Stimulated activated CD8-positive, alpha-beta memory T cell treated with anti-CD3 and anti-CD28 coated beads, Interleukin-7, amount 100 ng/mL, for 48 hours (primary cell): ENCODE measurements at regions not wholly inside any gene's neighbourhood (a gene's known extent, or its start where the extent isn't known, plus 50 kb on each side); places are given as distances from the start of the nearest gene placed in this dataset.
"Not testable (repeated sequence)": the region's sequence is repeated elsewhere in the genome, so short reads cannot be mapped to it uniquely, and the experiment has no call there.

Source experiments
- DNase-seq, 2 donors: peaks; one replicate each; pipeline ENCODE4 v3.0.0-alpha.2; 2020; ENCODE audit warnings: low read depth in 1 of 2; ENCODE audit errors: extremely low read depth in 1 of 2

GRCh38 chr4:38275331-38276100, 315.3 kb downstream of the PTTG2 start:
- no peak for DNase-seq

DNA sequence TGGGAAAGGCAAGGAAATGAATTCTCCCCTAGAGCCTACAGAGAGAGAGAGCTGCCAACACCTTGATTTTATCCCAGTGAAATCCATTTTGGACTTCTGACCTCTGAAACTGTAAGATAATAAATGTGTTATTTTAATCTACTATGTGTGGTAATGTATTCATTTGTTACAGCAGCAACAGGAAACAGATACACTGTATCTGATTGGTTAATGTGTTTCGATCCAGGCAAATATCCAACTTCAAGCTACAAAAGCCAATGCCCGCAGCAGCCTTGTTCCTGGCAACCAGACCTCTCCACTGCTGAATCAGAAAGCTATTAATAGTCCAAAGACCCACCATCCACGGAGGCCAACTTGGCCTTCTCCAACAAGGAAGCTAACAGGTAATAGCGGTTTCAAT, 318.1 kb downstream of the PTTG2 start:
- no peak for DNase-seq

- DNase-seq = no peak
Observed at GRCh38 chr4:38279077-38279476, 318.9 kb downstream of the PTTG2 start.

GRCh38 chr4:38279650-38280322, 319.6 kb downstream of the PTTG2 start:
- no peak for DNase-seq

DNA sequence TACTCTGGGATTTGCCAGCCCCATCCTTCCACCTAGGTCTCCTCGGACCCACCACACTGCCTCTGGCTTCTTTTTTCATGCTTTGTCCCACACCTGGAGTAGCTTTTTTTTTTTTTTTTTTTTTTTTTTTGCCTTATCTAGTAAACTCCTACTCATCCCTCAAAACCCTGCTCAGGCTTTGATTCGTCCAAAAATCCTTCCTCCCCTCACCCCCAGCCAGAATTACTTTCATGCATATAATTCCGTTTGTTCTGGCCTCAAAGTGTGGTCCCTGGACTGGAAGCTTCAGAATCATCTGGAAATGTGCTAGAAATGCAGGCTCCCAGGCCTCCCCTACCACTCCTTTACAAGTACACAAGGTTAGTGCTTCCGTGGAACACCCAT, 320.1 kb downstream of the PTTG2 start:
- DNase-seq = no peak

- DNase-seq = no peak
Observed at GRCh38 chr4:38281371-38282071, 321.3 kb downstream of the PTTG2 start.

DNA sequence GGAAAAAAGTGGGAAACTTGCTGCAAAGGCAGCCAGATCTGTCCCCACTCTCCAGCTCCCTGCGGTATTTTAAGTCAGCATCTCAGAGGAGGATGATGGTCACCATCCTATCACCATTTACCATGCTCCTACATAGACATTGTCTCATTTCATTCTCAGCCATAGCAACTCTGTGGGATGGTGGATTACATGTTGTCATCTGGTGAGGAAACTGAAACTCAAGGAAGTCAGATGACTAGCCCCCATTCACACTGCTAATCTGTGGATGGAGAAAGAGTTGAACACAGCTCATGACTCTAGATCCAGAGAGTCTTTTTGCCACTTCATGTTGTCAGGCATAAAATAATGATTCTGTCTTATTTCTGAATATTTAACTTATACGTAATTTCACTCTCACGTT, 323.5 kb downstream of the PTTG2 start:
- DNase-seq = no peak

DNA sequence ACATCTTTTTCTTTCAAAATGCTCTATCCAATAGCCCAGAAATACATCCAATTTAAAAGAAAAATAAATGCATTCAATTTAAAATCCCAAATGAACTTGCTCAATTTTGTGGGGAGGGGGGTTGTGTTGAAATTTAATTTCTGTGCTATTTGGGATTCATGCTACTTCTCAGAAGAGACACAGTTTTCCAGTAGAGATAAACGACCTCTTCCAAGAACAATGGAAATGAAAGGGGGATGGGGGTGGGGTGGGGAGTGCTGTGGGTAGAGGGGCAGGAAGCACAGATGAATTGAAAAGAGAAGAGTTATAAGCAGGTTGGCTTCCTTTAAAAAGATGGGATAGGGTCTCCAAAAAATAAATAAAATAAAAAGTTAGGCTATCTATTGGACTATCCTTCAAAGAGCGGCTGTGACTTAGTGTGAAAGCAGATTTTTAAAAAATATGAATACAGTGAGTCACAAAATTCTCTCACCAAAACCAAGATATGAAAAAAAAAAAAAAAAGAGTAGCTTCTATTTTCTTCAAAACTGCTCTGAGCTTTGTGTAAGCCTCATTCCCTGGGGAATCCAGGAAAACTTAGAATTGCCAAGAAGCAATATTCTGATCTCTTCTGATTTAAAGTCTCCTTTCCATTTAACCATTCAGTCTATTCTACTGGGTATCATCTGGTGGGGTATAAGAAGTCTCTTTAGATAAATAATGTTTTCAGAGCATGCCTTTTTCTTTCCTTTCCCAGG, 324.3 kb downstream of the PTTG2 start:
- DNase-seq = no peak

DNA sequence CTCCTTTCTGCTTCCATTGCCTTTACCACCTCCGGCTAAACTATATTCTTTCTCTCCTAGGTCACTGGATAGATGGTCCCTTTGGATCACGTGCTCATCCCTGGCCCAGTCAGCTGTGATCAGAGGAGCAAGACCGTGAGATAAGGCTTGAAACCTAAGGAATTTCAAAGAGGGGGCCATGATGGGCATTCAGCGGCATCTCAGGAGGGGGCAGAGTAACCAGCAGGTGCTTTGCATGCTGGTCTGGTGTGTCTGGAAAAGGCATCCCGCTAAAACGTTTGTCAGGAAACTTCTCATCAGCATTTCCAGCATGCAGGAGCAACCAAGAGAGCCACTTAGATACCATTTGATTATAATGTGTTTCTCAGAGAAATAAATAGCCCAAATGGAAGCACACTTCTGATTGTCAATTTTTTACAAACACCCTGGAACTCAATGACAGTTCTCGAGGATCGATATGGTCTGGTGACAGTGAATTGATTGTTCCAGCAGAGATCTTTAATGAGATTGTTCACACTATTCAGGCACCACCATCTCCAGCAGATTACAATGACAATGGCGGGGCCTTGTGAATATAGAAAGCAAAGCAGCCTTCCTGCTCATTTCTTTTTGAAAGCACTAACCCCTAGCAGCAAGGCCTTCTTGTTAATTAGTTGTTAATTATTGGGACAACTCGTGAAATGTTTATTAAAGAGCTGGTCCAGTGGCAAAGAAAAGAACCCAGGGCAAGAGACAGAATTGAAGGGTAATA, 327.1 kb downstream of the PTTG2 start:
- DNase-seq = no peak

DNA sequence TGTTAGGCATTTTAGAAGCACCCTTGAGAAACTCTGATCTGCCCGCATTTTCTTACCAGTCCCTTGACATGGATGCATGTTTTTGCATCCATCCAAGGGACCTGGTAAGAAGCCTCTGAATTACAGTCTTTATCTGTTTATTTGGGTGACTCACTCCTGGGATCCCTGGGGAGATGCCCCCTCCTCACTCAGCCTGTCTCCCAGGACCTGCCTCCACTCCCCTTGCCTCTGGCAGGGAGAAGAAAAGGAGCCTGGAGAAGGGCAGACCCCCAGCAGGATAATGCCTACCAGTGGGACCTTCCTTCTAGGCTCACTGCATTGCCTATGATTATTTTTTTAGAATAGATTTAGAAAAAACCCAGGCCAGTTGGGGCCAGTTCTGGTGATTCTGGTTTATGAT, 329.4 kb downstream of the PTTG2 start:
- no peak for DNase-seq

DNA sequence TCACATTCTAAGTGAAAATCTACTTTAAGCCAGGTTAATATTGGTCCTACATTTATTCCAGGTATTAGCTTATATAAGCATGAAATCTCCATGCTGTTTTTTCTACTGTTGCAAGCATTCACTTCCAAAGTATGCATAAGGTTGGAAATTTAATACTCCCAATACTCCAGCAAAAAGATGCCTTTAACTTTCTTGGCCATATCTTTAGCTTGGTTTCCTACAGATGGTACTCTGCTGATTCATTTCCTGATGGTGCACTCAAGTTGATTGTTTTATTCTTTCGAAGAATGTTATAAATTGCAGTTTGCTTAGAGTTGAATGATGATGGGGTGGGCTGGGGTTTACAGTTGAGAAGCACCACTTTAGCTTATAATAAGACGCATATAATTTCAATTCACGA, 330.2 kb downstream of the PTTG2 start:
- no peak for DNase-seq

DNA sequence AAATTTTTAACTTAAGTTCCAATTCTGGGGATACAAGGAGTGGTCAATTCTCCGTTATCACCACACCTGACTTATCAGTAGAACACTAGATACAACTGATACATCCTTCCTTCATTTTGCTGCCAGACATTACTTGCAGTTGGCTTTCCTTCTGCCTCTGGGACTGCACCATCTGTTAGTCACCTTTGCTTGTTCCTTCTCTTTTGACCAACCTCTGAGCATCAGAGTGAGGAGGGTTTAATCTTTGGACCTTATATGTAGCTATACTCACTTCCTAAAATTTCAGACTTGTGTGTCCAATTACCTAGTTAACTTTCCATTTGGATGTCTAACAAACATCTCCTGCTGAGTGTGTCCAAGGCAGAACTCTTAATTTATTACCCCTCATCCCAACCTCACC, 330.7 kb downstream of the PTTG2 start:
- DNase-seq = no peak

DNA sequence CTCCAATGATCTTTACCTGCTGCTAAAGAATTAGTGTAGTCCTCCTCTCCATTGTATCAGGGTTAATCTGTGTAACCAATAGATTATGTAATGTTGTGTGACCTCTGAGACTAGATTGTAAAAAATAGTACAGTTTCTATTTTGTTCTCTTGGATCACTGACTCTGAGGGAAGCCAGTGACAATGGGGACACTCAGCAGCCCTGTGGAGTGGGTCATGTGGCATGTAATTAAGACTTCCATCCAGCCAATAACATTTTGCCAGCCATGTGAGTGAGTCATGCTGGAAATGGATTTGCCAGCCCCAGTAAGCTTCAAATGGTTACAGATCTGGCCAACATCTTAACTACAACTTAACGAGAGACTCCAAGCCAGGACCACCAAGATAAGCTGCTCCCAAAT, 332.3 kb downstream of the PTTG2 start:
- DNase-seq = no peak

GRCh38 chr4:38294238-38294637, 334.0 kb downstream of the PTTG2 start:
- no peak for DNase-seq

DNA sequence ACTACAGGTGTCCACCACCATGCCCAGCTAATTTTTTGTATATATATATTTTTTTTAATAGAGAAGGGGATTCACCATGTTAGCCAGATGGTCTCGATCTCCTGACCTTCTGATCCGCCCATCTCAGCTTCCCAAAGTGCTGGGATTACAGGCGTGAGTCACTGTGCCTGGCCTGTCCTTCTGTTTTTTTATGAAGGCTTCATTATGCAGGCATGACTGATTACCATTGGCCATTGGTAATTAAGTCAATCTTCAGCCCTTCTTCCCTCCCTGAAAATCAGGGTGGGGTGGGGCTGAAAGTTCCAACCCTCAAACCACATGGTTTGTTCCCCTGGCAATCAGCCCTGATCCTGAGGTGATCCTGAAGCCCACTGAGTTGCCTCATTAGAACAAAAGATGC, 336.9 kb downstream of the PTTG2 start:
- no peak for DNase-seq

DNA sequence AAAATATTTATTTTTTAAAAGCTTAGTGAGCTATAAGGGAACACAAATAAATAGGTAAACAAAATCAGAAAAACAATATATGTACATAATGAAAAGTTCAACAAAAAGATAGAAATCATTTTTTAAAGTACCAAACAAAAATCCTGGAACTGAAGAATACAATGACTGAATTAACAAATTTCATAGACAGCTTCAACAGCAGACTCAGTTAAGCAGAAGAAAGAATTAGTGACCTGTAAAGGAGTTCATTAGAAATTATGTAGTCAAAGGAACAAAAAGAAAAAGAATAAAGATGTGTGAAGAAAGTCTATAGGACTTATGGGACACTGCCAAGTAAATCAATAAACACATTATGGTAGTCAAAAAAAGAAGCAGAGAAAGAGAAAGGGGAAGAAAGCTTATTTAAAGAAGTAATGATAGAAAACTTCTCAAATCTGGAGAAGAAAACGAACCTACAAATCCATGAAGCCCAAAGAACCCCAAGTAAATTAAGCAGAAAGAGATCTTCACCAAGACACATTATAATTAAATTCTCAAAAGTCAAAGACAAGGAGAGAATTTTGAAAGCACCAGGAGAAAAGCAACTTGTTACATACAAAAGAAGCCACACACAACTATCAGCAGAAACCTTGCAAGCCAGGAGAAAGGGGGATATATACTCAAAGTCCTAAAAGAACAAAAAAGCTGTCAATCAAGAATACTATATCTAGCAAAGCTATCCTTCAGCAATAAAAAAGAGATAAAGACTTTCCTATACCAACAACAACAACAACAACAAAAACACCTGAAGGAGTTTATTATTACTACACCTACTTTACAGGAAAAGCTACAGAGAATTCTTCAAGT, 338.9 kb downstream of the PTTG2 start:
- no peak for DNase-seq

GRCh38 chr4:38302910-38303309, 342.7 kb downstream of the PTTG2 start:
- no peak for DNase-seq

GRCh38 chr4:38304460-38304859, 344.3 kb downstream of the PTTG2 start:
- not testable (repeated sequence) for DNase-seq

- DNase-seq = no peak
Observed at GRCh38 chr4:38306482-38307071, 346.4 kb downstream of the PTTG2 start.
